GM12878 (cell line): ENCODE measurements at regions not wholly inside any gene's neighbourhood (a gene's known extent, or its start where the extent isn't known, plus 50 kb on each side); places are given as distances from the start of the nearest gene placed in this dataset.

Experiments used
- ATAC-seq: fragments of 200-7000 bp; cut with Tn5 transposase; 3 replicates; pipeline ENCODE4 v1.9.1; 2020; ENCODE audit warnings: mild to moderate bottlenecking, moderate library complexity
- BruUV-seq: library from RNA; stranded (reverse); fragments of 400-500 nt; replicated peaks from 2 replicates; lab custom pipeline; 2021; lab: Mats Ljungman, UMichigan
- CTCF ChIA-PET: fragments of 300-600 bp; sonication (Branson Sonifier 250); formaldehyde crosslinking; extraction: SDS; loops from one replicate; lab custom pipeline; 2021; ENCODE audit warnings: inconsistent platforms; lab: Yijun Ruan, JAX
- POLR2A ChIA-PET: fragments of 350-600 bp; formaldehyde crosslinking; extraction: SDS; loops from one replicate; lab custom pipeline; 2021; ENCODE audit warnings: inconsistent platforms; lab: Charles Lee
- RAD21 ChIA-PET: fragments of 300-600 bp; sonication (Branson Sonifier 250); formaldehyde crosslinking; loops from one replicate; lab custom pipeline; 2023; ENCODE audit warnings: antibody characterized with exemption; ENCODE audit not compliant: unreplicated experiment; lab: Charles Lee
- SMC1A ChIA-PET: fragments of 300-600 bp; sonication (Branson Sonifier 250); formaldehyde crosslinking; loops from one replicate; lab custom pipeline; 2023; ENCODE audit not compliant: unreplicated experiment, uncharacterized antibody; lab: Charles Lee
- DNase-seq: peaks from one replicate; pipeline ENCODE4 v3.0.0-alpha.2; 2011; ENCODE audit warnings: low read depth, low spot score
- FAIRE-seq: peaks from 3 replicates; lab custom pipeline; 2011; peaks lifted over from hg19 to GRCh38; lab: Jason Lieb, UNC
- H2AFZ ChIP-seq: 2 replicates; pipeline ENCODE4 v1.6.0; 2011; ENCODE audit warnings: low read depth, low read length, control low read depth; ENCODE audit not compliant: control insufficient read depth
- H3K27ac ChIP-seq: 2 replicates; pipeline ENCODE4 v1.5.1; 2011; ENCODE audit warnings: control low read depth; ENCODE audit not compliant: control insufficient read depth, insufficient read depth
- H3K27me3 ChIP-seq, 2 experiments: replicated peaks in 1 of 2; 2 replicates each; pipeline versions ENCODE4 v1.6.0 to v1.6.1; 2011; ENCODE audit warnings: low read length in 1 of 2; ENCODE audit not compliant: control insufficient read depth in 2 of 2, insufficient read depth in 2 of 2
- H3K36me3 ChIP-seq, 2 experiments: 2 replicates each; pipeline ENCODE4 v1.5.1; 2011; ENCODE audit warnings: low read length in 1 of 2; ENCODE audit not compliant: control insufficient read depth in 2 of 2, insufficient read depth in 2 of 2
- H3K4me1 ChIP-seq: 2 replicates; pipeline ENCODE4 v1.6.1; 2011; ENCODE audit warnings: mild to moderate bottlenecking, low read length, moderate library complexity, mixed read lengths; ENCODE audit not compliant: control insufficient read depth, insufficient read depth
- H3K4me2 ChIP-seq: 2 replicates; pipeline ENCODE4 v1.6.0; 2011; ENCODE audit warnings: control low read depth; ENCODE audit not compliant: control insufficient read depth, insufficient read depth
- H3K4me3 ChIP-seq: fragments of 200-600 bp; sonication (generic); 2 replicates; pipeline ENCODE4 v1.5.1; 2016
- H3K79me2 ChIP-seq: 2 replicates; pipeline ENCODE4 v1.6.0; 2011; ENCODE audit warnings: low read length; ENCODE audit not compliant: control insufficient read depth, insufficient read depth
- H3K9ac ChIP-seq: 2 replicates; pipeline ENCODE4 v1.8.0; 2011; ENCODE audit warnings: low read length, control low read depth, mixed read lengths; ENCODE audit not compliant: control insufficient read depth, insufficient read depth
- H3K9me3 ChIP-seq: replicated peaks from 3 replicates; pipeline ENCODE4 v1.5.1; 2011; ENCODE audit warnings: mild to moderate bottlenecking, low read length; ENCODE audit not compliant: control insufficient read depth, insufficient read depth
- H4K20me1 ChIP-seq: 2 replicates; pipeline ENCODE4 v1.6.0; 2011; ENCODE audit not compliant: control insufficient read depth, insufficient read depth
- EZH2 ChIP-seq: IDR thresholded peaks from 2 replicates; pipeline ENCODE4 v1.6.1; 2012; ENCODE audit warnings: low read depth, mild to moderate bottlenecking, control low read depth, inconsistent platforms, low read length, borderline replicate concordance; ENCODE audit not compliant: control insufficient read depth
- IKZF1 ChIP-seq: fragments of 450-650 bp; conservative IDR thresholded peaks from 2 replicates; pipeline ENCODE4 v1.6.1; 2017; ENCODE audit warnings: antibody characterized with exemption, mild to moderate bottlenecking
- JUNB ChIP-seq: IDR thresholded peaks from 2 replicates; pipeline ENCODE4 v1.6.1; 2016; ENCODE audit warnings: antibody characterized with exemption, mild to moderate bottlenecking
- LARP7 ChIP-seq: fragments of 450-650 bp; IDR thresholded peaks from 2 replicates; pipeline ENCODE4 v1.6.1; 2017; ENCODE audit warnings: mild to moderate bottlenecking
- MXI1 ChIP-seq: fragments of 150-350 bp; IDR thresholded peaks from 2 replicates; pipeline ENCODE4 v1.6.1; 2011; ENCODE audit warnings: low read depth, mild to moderate bottlenecking, inconsistent platforms, low read length, improper control_type of control experiment
- NRF1 ChIP-seq: conservative IDR thresholded peaks from 2 replicates; pipeline ENCODE4 v1.6.1; 2011; ENCODE audit warnings: mild to moderate bottlenecking, low read depth, low read length, improper control_type of control experiment
- PML ChIP-seq: IDR thresholded peaks from 2 replicates; pipeline ENCODE4 v1.6.1; 2012; ENCODE audit warnings: low read length, inconsistent platforms
- RAD21 ChIP-seq: IDR thresholded peaks from 2 replicates; pipeline ENCODE4 v1.6.1; 2011; ENCODE audit warnings: mild to moderate bottlenecking, low read depth, low read length, moderate library complexity; ENCODE audit not compliant: insufficient read depth
- RB1 ChIP-seq: fragments of 450-650 bp; formaldehyde crosslinking; IDR thresholded peaks from 2 replicates; pipeline ENCODE4 v1.6.1; 2017; ENCODE audit warnings: mild to moderate bottlenecking, borderline replicate concordance
- REST ChIP-seq: IDR thresholded peaks from 2 replicates; pipeline ENCODE4 v1.6.1; 2012; ENCODE audit warnings: mild to moderate bottlenecking, low read depth, low read length
- SIN3A ChIP-seq: IDR thresholded peaks from 2 replicates; pipeline ENCODE4 v1.6.1; 2012; ENCODE audit warnings: low read depth, low read length, improper control_type of control experiment
- SP1 ChIP-seq: IDR thresholded peaks from one replicate; pipeline ENCODE4 v1.6.1; 2011; ENCODE audit warnings: low read depth, low read length
- SRF ChIP-seq, 2 experiments: IDR thresholded peaks; 2 replicates each; pipeline ENCODE4 v1.6.1; 2011; ENCODE audit warnings: low read depth in 2 of 2, low read length in 2 of 2, mild to moderate bottlenecking in 1 of 2, moderate library complexity in 1 of 2
- USF2 ChIP-seq: IDR thresholded peaks from 2 replicates; pipeline ENCODE4 v1.6.1; 2011; ENCODE audit warnings: low read depth, low read length, improper control_type of control experiment, borderline replicate concordance
- ZBTB11 ChIP-seq: fragments of 450-650 bp; formaldehyde crosslinking; IDR thresholded peaks from 2 replicates; pipeline ENCODE4 v1.5.0; 2022; ENCODE audit warnings: mild to moderate bottlenecking, missing genetic modification characterization
- ZNF384 ChIP-seq: IDR thresholded peaks from 2 replicates; pipeline ENCODE4 v1.6.1; 2012; ENCODE audit warnings: low read depth, mild to moderate bottlenecking, low read length, improper control_type of control experiment, borderline replicate concordance
- ZSCAN29 ChIP-seq: fragments of 450-650 bp; IDR thresholded peaks from 2 replicates; pipeline ENCODE4 v1.6.1; 2017; ENCODE audit warnings: mild to moderate bottlenecking, moderate library complexity
- WGBS: methylation state at CpG from one replicate; pipeline ENCODE4 v1.1.6; 2016; ENCODE audit warnings: low lambda C conversion rate; ENCODE audit not compliant: insufficient replicate concordance, insufficient coverage; ENCODE audit errors: missing lambda C conversion rate; 5-methylcytosine and 5-hydroxymethylcytosine counted together
- in situ Hi-C: fragments of 300-500 bp; cut with MboI; formaldehyde crosslinking; loops from 9 replicates; pipeline ENCODE4 v1.14.3; 2018; ENCODE audit warnings: mixed read lengths
- intact Hi-C: fragments of 100-400 bp; cut with micrococcal nuclease; formaldehyde crosslinking; loops from one replicate; pipeline ENCODE4 v1.14.2; 2022; ENCODE audit not compliant: unreplicated experiment

- TF ChIP-seq EZH2 (no peak), PML (no peak), LARP7 (no peak), RB1 (no peak), MXI1 (no peak), JUNB (no peak), SP1 (no peak)
These were observed 122.7 kb upstream of the GCFC2 start (continued) for GRCh38 chr2:75833386-75833785.

GRCh38 chr2:75828826-75829225 is 118.1 kb upstream of the GCFC2 start:
- no peak for FAIRE-seq
- in situ Hi-C loops: no loop called here
- intact Hi-C loops: no loop called here
- Histone ChIP-seq H3K4me2 (no peak overlapping the region), H3K27ac (no peak overlapping the region), H4K20me1 (no peaks in the 10 kb centered on the region), H3K36me3 (no peaks in the 10 kb centered on the region), H3K4me3 (no peak overlapping the region), H3K4me1 (no peaks in the 10 kb centered on the region), H3K9ac (no peak overlapping the region), H3K9me3 (no peaks in the 10 kb centered on the region; the same call in 2 of the 3 replicates), H3K27me3 (no peaks in the 10 kb centered on the region), H2AFZ (no peak overlapping the region), H3K79me2 (no peaks in the 10 kb centered on the region)
- RAD21 ChIA-PET: no interaction called here
- SMC1A ChIA-PET: no interaction called here
- no TSS peak for BruUV-seq
- 15% methylated on average over 4 of the region's 4 CpGs for WGBS
- POLR2A ChIA-PET: no interaction called here
- no peak for DNase-seq
- CTCF ChIA-PET: no interaction called here
- no peak for ATAC-seq
- TF ChIP-seq SRF (IDR thresholded peaks at IDR 0.05; ENCODE audit: low read depth in 2 of 2, low read length in 2 of 2) (no peak), SIN3A (no peak), REST (no peak), NRF1 (no peak), ZBTB11 (CRISPR knock-in tag) (no peak), ZSCAN29 (no peak), USF2 (no peak), ZNF384 (no peak), RAD21 (no peak), MXI1 (no peak), IKZF1 (no peak)
